PFSK-1 (cell line): ENCODE measurements at regions not wholly inside any gene's neighbourhood (a gene's known extent, or its start where the extent isn't known, plus 50 kb on each side); places are given as distances from the start of the nearest gene placed in this dataset.

Experiments used
- POLR2AphosphoS5 ChIP-seq: IDR thresholded peaks from 2 replicates; pipeline ENCODE4 v1.6.1; 2012; ENCODE audit warnings: low read depth, mild to moderate bottlenecking, control low read depth, low read length, moderate library complexity
- TF ChIP-seq, protein P1 (sequence below), 2 experiments: IDR thresholded peaks; 2 replicates each; pipeline versions ENCODE4 v1.6.1 to v1.8.0; 2011 to 2012; ENCODE audit warnings: low read depth in 2 of 2, low read length in 2 of 2, control low read depth in 1 of 2, inconsistent platforms in 1 of 2, mild to moderate bottlenecking in 1 of 2, moderate library complexity in 1 of 2; ENCODE audit not compliant: insufficient read depth in 1 of 2

DNA sequence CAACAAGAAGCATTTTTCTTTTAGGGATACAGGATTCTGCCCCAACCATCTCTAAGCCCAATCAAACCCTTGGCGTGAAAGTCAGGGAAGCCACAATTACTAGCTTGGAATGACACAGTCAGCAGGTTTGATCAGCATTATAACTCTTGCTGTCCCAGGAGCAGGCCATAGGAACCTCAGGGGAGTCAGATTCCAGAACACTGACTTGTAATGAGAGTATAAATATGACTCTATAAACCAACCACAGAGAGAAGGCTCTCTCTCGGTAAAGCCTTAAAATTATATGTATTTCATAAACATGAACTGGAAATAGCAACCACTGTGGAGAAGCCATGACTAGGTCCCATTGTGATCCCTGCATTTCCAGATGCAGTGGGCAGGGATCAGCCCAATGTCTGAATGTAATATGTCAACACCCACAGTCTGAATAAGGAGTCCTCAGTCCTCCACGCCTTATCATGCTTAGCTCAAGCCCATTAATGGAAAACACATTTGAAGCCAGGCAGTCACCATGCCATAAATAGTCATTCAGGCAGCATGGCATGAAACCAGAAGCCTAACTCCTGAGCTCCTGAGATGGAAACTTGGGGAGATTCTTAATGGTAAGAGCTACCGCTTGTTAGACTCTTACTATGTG lies 99.1 kb upstream of the MTNR1B start:
- no peak for TF ChIP-seq POLR2AphosphoS5
- TF ChIP-seq, protein P1, sequence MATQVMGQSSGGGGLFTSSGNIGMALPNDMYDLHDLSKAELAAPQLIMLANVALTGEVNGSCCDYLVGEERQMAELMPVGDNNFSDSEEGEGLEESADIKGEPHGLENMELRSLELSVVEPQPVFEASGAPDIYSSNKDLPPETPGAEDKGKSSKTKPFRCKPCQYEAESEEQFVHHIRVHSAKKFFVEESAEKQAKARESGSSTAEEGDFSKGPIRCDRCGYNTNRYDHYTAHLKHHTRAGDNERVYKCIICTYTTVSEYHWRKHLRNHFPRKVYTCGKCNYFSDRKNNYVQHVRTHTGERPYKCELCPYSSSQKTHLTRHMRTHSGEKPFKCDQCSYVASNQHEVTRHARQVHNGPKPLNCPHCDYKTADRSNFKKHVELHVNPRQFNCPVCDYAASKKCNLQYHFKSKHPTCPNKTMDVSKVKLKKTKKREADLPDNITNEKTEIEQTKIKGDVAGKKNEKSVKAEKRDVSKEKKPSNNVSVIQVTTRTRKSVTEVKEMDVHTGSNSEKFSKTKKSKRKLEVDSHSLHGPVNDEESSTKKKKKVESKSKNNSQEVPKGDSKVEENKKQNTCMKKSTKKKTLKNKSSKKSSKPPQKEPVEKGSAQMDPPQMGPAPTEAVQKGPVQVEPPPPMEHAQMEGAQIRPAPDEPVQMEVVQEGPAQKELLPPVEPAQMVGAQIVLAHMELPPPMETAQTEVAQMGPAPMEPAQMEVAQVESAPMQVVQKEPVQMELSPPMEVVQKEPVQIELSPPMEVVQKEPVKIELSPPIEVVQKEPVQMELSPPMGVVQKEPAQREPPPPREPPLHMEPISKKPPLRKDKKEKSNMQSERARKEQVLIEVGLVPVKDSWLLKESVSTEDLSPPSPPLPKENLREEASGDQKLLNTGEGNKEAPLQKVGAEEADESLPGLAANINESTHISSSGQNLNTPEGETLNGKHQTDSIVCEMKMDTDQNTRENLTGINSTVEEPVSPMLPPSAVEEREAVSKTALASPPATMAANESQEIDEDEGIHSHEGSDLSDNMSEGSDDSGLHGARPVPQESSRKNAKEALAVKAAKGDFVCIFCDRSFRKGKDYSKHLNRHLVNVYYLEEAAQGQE (IDR thresholded peaks at IDR 0.05; ENCODE audit: insufficient read depth in 1 of 2, low read depth in 2 of 2, low read length in 2 of 2): no peak
